ENCODE measurements at regions not wholly inside any gene's neighbourhood (a gene's known extent, or its start where the extent isn't known, plus 50 kb on each side); places are given as distances from the start of the nearest gene placed in this dataset.

DNA sequence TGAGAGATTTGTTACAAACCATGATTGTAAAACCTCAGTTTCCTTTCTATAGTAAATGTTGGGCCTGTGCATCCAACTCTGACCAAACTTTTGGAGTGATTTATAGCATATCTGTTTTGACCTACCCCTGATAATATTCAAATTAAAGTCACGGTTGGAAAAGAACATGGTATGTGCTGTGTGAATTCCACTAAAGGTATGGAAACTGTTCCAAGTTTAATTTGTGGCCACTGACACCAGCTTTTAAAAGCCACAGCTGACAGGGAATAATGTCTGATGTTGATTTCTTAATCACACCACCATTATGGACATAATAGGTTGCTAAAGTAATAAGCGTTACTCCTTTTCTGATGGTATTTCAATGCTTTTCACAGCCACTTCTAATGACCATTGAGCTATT is 1215.9 kb downstream of the CDH8 start:
- no peak for TF ChIP-seq EZH2phosphoT487 (IDR thresholded peaks at IDR 0.05; ENCODE audit: borderline replicate concordance, low read length)
- TF ChIP-seq, protein P1, sequence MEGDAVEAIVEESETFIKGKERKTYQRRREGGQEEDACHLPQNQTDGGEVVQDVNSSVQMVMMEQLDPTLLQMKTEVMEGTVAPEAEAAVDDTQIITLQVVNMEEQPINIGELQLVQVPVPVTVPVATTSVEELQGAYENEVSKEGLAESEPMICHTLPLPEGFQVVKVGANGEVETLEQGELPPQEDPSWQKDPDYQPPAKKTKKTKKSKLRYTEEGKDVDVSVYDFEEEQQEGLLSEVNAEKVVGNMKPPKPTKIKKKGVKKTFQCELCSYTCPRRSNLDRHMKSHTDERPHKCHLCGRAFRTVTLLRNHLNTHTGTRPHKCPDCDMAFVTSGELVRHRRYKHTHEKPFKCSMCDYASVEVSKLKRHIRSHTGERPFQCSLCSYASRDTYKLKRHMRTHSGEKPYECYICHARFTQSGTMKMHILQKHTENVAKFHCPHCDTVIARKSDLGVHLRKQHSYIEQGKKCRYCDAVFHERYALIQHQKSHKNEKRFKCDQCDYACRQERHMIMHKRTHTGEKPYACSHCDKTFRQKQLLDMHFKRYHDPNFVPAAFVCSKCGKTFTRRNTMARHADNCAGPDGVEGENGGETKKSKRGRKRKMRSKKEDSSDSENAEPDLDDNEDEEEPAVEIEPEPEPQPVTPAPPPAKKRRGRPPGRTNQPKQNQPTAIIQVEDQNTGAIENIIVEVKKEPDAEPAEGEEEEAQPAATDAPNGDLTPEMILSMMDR (conservative IDR thresholded peaks at IDR 0.05; ENCODE audit: low read depth, low read length), result no peak

Measured in PC-3 (cell line).